NCI-H2196 treated with DMSO at 0.1 percent for 48 hours (cell line): ENCODE measurements at regions not wholly inside any gene's neighbourhood (a gene's known extent, or its start where the extent isn't known, plus 50 kb on each side); places are given as distances from the start of the nearest gene placed in this dataset.
"Not testable (repeated sequence)": the region's sequence is repeated elsewhere in the genome, so short reads cannot be mapped to it uniquely, and the experiment has no call there.

Experiments used
- DNase-seq: peaks from one replicate; lab custom pipeline; 2025; ENCODE audit not compliant: unreplicated experiment; lab: John Stamatoyannopoulos, UW

- DNase-seq: no peak
Measured at GRCh38 chr21:14829685-14830084, 235.1 kb downstream of the NRIP1 start.

- no peak for DNase-seq
Measured at GRCh38 chr21:14827468-14827867, 237.3 kb downstream of the NRIP1 start.

GRCh38 chr21:14826630-14827029 lies 238.2 kb downstream of the NRIP1 start:
- DNase-seq: no peak

GRCh38 chr21:14825514-14825974 lies 239.3 kb downstream of the NRIP1 start:
- no peak for DNase-seq

- DNase-seq: no peak
Measured at GRCh38 chr21:14824126-14824525, 240.7 kb downstream of the NRIP1 start.

GRCh38 chr21:14817311-14817710 lies 247.5 kb downstream of the NRIP1 start:
- no peak for DNase-seq

- DNase-seq: no peak
Measured at GRCh38 chr21:14814991-14815390, 249.8 kb downstream of the NRIP1 start.

GRCh38 chr21:14814282-14814681 lies 250.5 kb downstream of the NRIP1 start:
- no peak for DNase-seq

- not testable (repeated sequence) for DNase-seq
Measured at GRCh38 chr21:14804170-14804569, 258.1 kb upstream of the SAMSN1 start.

- no peak for DNase-seq
Measured at GRCh38 chr21:14797543-14797942, 251.4 kb upstream of the SAMSN1 start.

GRCh38 chr21:14787312-14787711 lies 241.2 kb upstream of the SAMSN1 start:
- no peak for DNase-seq

- DNase-seq: no peak
Measured at GRCh38 chr21:14785679-14786078, 239.6 kb upstream of the SAMSN1 start.

GRCh38 chr21:14773777-14774345 lies 227.7 kb upstream of the SAMSN1 start:
- DNase-seq: no peak

GRCh38 chr21:14771593-14771992 lies 225.5 kb upstream of the SAMSN1 start:
- no peak for DNase-seq

- no peak for DNase-seq
Measured at GRCh38 chr21:14768042-14768441, 221.9 kb upstream of the SAMSN1 start.

GRCh38 chr21:14767192-14767852 lies 221.2 kb upstream of the SAMSN1 start:
- DNase-seq: no peak

GRCh38 chr21:14766241-14766640 lies 220.1 kb upstream of the SAMSN1 start:
- DNase-seq: no peak

- no peak for DNase-seq
Measured at GRCh38 chr21:14763695-14764064, 217.6 kb upstream of the SAMSN1 start.

- DNase-seq: no peak
Measured at GRCh38 chr21:14762734-14763694, 216.9 kb upstream of the SAMSN1 start.

GRCh38 chr21:14762327-14762726 lies 216.2 kb upstream of the SAMSN1 start:
- no peak for DNase-seq

- no peak for DNase-seq
Measured at GRCh38 chr21:14759285-14759684, 213.2 kb upstream of the SAMSN1 start.

GRCh38 chr21:14758849-14759248 lies 212.7 kb upstream of the SAMSN1 start:
- no peak for DNase-seq
